Spleen (tissue), 11 donors: ENCODE measurements at regions not wholly inside any gene's neighbourhood (a gene's known extent, or its start where the extent isn't known, plus 50 kb on each side); places are given as distances from the start of the nearest gene placed in this dataset.

ENCODE experiments used
- DNase-seq: peaks from one replicate; pipeline ENCODE4 v3.0.0-alpha.2; 2020
- H3K27ac ChIP-seq, 8 donors: fragments of 200-600 bp; sonication (generic) in 7 of 8; 1 replicate in 4 of 8; 2 replicates in 4 of 8; pipeline versions ENCODE4 v1.5.0 to v1.8.0; 2016 to 2021; ENCODE audit warnings: inconsistent platforms in 4 of 8, mild to moderate bottlenecking in 4 of 8, moderate library complexity in 1 of 8
- H3K27me3 ChIP-seq, 7 donors: fragments of 200-600 bp; sonication (generic) in 6 of 7; replicated peaks in 1 of 7; 1 replicate in 4 of 7; 2 replicates in 3 of 7; pipeline versions ENCODE4 v1.5.0 to v1.8.0; 2016 to 2021; ENCODE audit warnings: inconsistent platforms in 3 of 7, mild to moderate bottlenecking in 1 of 7
- H3K36me3 ChIP-seq, 6 donors: fragments of 200-600 bp; sonication (generic) in 5 of 6; 1 replicate in 4 of 6; 2 replicates in 2 of 6; pipeline versions ENCODE4 v1.5.0 to v1.8.0; 2016 to 2021; ENCODE audit warnings: inconsistent platforms in 2 of 6
- H3K4me1 ChIP-seq, 6 donors: fragments of 200-600 bp; sonication (generic) in 5 of 6; 1 replicate in 3 of 6; 2 replicates in 3 of 6; pipeline versions ENCODE4 v1.5.0 to v1.8.0; 2016 to 2021; ENCODE audit warnings: inconsistent platforms in 3 of 6
- H3K4me3 ChIP-seq, 8 donors: fragments of 200-600 bp; sonication (generic) in 7 of 8; 1 replicate in 4 of 8; 2 replicates in 4 of 8; pipeline versions ENCODE4 v1.5.0 to v1.8.0; 2016 to 2021; ENCODE audit warnings: inconsistent platforms in 4 of 8, mild to moderate bottlenecking in 4 of 8, moderate library complexity in 2 of 8
- H3K9me3 ChIP-seq, 8 donors: fragments of 200-600 bp; sonication (generic) in 7 of 8; 1 replicate in 4 of 8; 2 replicates in 4 of 8; pipeline versions ENCODE4 v1.5.0 to v1.8.0; 2016 to 2021; ENCODE audit warnings: inconsistent platforms in 4 of 8
- POLR2A ChIP-seq, 3 donors: fragments of 450-650 bp; IDR thresholded peaks; one replicate each; pipeline ENCODE4 v1.5.1; 2017; ENCODE audit warnings: antibody characterized with exemption in 3 of 3, mild to moderate bottlenecking in 1 of 3
- POLR2AphosphoS5 ChIP-seq, 3 donors: sonication (generic); formaldehyde crosslinking; IDR thresholded peaks; one replicate each; pipeline ENCODE4 v1.5.1; 2017; ENCODE audit warnings: antibody characterized with exemption in 3 of 3
- WGBS, 5 donors: extraction: QIAGEN DNeasy Blood & Tissue Kit in 3 of 5; methylation state at CpG; one replicate each; pipeline versions ENCODE4 v1.1.5 to v1.1.7; 2013 to 2018; 5-methylcytosine and 5-hydroxymethylcytosine counted together
- intact Hi-C: fragments of 100-400 bp; cut with DNase I; formaldehyde crosslinking; loops from one replicate; pipeline ENCODE4 v1.15.0; 2023; ENCODE audit warnings: low total_unique reads
- TF ChIP-seq, protein P1 (sequence below), 11 experiments: fragments of 200-600 bp in 7 of 11; fragments of 450-650 bp in 4 of 11; sonication (generic) in 4 of 11; IDR thresholded peaks in 8 of 11; conservative IDR thresholded peaks in 3 of 11; 1 replicate in 7 of 11; 2 replicates in 4 of 11; pipeline versions ENCODE4 v1.4.0 to v1.8.0; 2016 to 2021; ENCODE audit warnings: antibody characterized with exemption in 11 of 11, inconsistent platforms in 4 of 11, mild to moderate bottlenecking in 1 of 11
- donor health status: healthy with polysubstance abuse.
- donor health status: DM: no; HTN: no; CAD: no; lungs with moderate emphysema.
- donor health status: DM: no; HTN: no; CAD: no.
- donor health status: Bipolar disorder and iron deficiency.
- donor health status: healthy.
- donor health status: DM: no; HTN: no; CAD: no.
- donor health status: DM: yes; HTN: yes; CAD: no.

- DNase-seq: no peak
- TF ChIP-seq, protein P1, sequence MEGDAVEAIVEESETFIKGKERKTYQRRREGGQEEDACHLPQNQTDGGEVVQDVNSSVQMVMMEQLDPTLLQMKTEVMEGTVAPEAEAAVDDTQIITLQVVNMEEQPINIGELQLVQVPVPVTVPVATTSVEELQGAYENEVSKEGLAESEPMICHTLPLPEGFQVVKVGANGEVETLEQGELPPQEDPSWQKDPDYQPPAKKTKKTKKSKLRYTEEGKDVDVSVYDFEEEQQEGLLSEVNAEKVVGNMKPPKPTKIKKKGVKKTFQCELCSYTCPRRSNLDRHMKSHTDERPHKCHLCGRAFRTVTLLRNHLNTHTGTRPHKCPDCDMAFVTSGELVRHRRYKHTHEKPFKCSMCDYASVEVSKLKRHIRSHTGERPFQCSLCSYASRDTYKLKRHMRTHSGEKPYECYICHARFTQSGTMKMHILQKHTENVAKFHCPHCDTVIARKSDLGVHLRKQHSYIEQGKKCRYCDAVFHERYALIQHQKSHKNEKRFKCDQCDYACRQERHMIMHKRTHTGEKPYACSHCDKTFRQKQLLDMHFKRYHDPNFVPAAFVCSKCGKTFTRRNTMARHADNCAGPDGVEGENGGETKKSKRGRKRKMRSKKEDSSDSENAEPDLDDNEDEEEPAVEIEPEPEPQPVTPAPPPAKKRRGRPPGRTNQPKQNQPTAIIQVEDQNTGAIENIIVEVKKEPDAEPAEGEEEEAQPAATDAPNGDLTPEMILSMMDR (IDR thresholded peaks at IDR 0.05 in 8 of 11, conservative IDR thresholded peaks at IDR 0.05 in 3 of 11): peak in 4 of 11 experiments; percentile 4 to 60 (median 14)
- no peak for TF ChIP-seq POLR2A (IDR thresholded peaks at IDR 0.05)
- no peak for TF ChIP-seq POLR2AphosphoS5 (IDR thresholded peaks at IDR 0.05)
- H3K9me3 ChIP-seq: no peaks in the 10 kb centered on the region
- peak overlapping the region in 7 of 8 donors; percentile 80 to 91 (median 88) for H3K27ac ChIP-seq
- no peaks in the 10 kb centered on the region for H3K36me3 ChIP-seq
- H3K4me1 ChIP-seq: peaks cover 17 to 52% (median 36%) of the 10 kb centered on the region in 6 donors
- H3K27me3 ChIP-seq: peaks cover 0 to 42% (median 0%) of the 10 kb centered on the region in 7 donors
- intact Hi-C loops: loop anchor here (5.0 to 10.0 kb wide), 3 partner anchors 175 to 417 kb away; partner anchors contain the start of gene TTC22
- H3K4me3 ChIP-seq: peak overlapping the region; percentile 60 to 81 (median 63)
- WGBS, 5 donors: 17 to 32% (median 20%) methylated on average over 7 to 10 of the region's 10 CpGs
Measured at GRCh38 chr1:54489627-54490250, 58.3 kb upstream of the ACOT11 start.

DNA sequence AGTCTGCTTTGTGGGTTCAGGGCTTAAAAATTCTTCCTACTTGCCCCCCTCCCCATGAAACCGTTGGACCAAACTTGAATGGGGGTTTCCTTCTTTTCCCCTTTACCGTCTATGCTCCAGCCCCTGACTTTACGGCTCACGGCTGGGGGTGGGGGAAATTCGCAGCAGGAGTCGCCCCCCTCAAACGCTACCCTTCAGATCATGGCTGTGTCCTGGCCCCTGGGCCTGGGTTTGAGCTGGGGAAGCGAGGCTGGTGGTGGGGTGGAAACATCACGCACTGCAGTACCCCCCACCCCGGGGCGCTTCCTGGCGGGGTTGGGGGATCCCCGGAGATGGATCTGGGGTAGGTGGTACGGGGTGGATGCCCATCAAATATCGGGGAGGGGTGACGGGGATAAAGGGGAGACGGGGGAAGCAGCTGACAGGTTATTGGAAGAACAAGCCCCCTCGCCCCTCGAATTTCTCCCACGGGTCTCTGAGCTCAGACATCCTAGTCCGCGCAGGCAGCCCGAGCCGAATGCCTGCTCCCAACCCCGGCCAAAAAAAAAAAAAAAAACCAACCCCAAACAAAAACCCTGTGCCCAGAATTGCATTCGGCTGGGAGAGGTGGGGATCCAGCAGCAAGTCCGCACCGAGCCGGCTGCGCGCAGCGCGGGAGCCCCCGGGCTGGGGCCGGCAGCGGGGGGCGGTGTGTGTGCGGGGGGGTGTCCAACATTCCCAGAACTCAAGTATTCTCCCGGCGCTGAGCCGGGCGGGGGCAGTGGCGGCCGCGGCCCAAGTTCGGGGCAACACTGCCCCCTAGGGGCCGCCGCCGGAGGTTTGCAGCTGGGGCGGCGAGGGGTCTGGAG is 59.0 kb upstream of the ACOT11 start:
- H3K27me3 ChIP-seq: peaks cover 0 to 42% (median 0%) of the 10 kb centered on the region in 7 donors
- TF ChIP-seq, protein P1 (IDR thresholded peaks at IDR 0.05 in 8 of 11, conservative IDR thresholded peaks at IDR 0.05 in 3 of 11): peak; percentile 86 to 98 (median 96)
- peak in 2 of 3 donors; percentile 27 to 80 for TF ChIP-seq POLR2AphosphoS5 (IDR thresholded peaks at IDR 0.05)
- TF ChIP-seq POLR2A (IDR thresholded peaks at IDR 0.05): no peak
- intact Hi-C loops: loop anchor here (5.0 to 10.0 kb wide), 2 partner anchors 174 to 417 kb away; no protein-coding TSS in a partner anchor
- peaks cover 17 to 52% (median 36%) of the 10 kb centered on the region in 6 donors for H3K4me1 ChIP-seq
- 0 to 1% (median 1%) methylated on average over 29 to 51 of the region's 51 CpGs for WGBS, 5 donors
- no peaks in the 10 kb centered on the region for H3K36me3 ChIP-seq
- H3K9me3 ChIP-seq: no peaks in the 10 kb centered on the region
- H3K27ac ChIP-seq: peak overlapping the region; percentile 78 to 91 (median 88)
- peak; percentile 95 for DNase-seq
- H3K4me3 ChIP-seq: peak overlapping the region; percentile 60 to 81 (median 63)

GRCh38 chr1:54488065-54488750 is 59.8 kb upstream of the ACOT11 start:
- no peaks in the 10 kb centered on the region for H3K9me3 ChIP-seq
- H3K4me1 ChIP-seq: peaks cover 17 to 52% (median 36%) of the 10 kb centered on the region in 6 donors
- TF ChIP-seq, protein P1 (IDR thresholded peaks at IDR 0.05 in 8 of 11, conservative IDR thresholded peaks at IDR 0.05 in 3 of 11): peak in 5 of 11 experiments; percentile 6 to 27 (median 10)
- TF ChIP-seq POLR2AphosphoS5 (IDR thresholded peaks at IDR 0.05) (peak; percentile 64 to 76 (median 76)), POLR2A (IDR thresholded peaks at IDR 0.05) (no peak)
- peak overlapping the region; percentile 60 to 81 (median 63) for H3K4me3 ChIP-seq
- 0 to 1% (median 0%) methylated on average over 42 to 62 of the region's 62 CpGs for WGBS, 5 donors
- H3K27ac ChIP-seq: peak overlapping the region; percentile 78 to 91 (median 88)
- peaks cover 0 to 42% (median 0%) of the 10 kb centered on the region in 7 donors for H3K27me3 ChIP-seq
- peak; percentile 94 for DNase-seq
- H3K36me3 ChIP-seq: no peaks in the 10 kb centered on the region
- intact Hi-C loops: loop anchor here (5.0 to 10.0 kb wide), 2 partner anchors 173 to 416 kb away; no protein-coding TSS in a partner anchor
